Upper lobe of right lung (tissue), 1 donor: ENCODE measurements at regions not wholly inside any gene's neighbourhood (a gene's known extent, or its start where the extent isn't known, plus 50 kb on each side); places are given as distances from the start of the nearest gene placed in this dataset.

Experiments
- ATAC-seq: fragments of 200-7000 bp; cut with Tn5 transposase; one replicate; pipeline ENCODE4 v1.9.1; 2020; ENCODE audit warnings: mild to moderate bottlenecking, moderate library complexity
- DNase-seq: peaks from one replicate; pipeline ENCODE4 v3.0.0-alpha.2; 2020
- H3K27ac ChIP-seq: fragments of 200-600 bp; one replicate; pipeline ENCODE4 v1.8.0; 2022
- H3K27me3 ChIP-seq: fragments of 200-600 bp; one replicate; pipeline ENCODE4 v1.8.0; 2022; ENCODE audit warnings: mild to moderate bottlenecking
- H3K36me3 ChIP-seq: fragments of 200-600 bp; one replicate; pipeline ENCODE4 v1.8.0; 2022
- H3K4me1 ChIP-seq: fragments of 200-600 bp; one replicate; pipeline ENCODE4 v1.8.0; 2022
- H3K4me3 ChIP-seq: fragments of 200-600 bp; one replicate; pipeline ENCODE4 v1.8.0; 2022; ENCODE audit warnings: mild to moderate bottlenecking
- H3K9me3 ChIP-seq: fragments of 200-600 bp; one replicate; pipeline ENCODE4 v1.8.0; 2022
- intact Hi-C: fragments of 100-400 bp; cut with DNase I; formaldehyde crosslinking; loops from one replicate; pipeline ENCODE4 v1.11.0; 2022
- TF ChIP-seq, protein P1 (sequence below): fragments of 200-600 bp; IDR thresholded peaks from one replicate; pipeline ENCODE4 v1.8.0; 2022; ENCODE audit warnings: antibody characterized with exemption
- donor health status: DM: no; HTN: yes; CAD: no; lungs with severe emphysema.

DNA sequence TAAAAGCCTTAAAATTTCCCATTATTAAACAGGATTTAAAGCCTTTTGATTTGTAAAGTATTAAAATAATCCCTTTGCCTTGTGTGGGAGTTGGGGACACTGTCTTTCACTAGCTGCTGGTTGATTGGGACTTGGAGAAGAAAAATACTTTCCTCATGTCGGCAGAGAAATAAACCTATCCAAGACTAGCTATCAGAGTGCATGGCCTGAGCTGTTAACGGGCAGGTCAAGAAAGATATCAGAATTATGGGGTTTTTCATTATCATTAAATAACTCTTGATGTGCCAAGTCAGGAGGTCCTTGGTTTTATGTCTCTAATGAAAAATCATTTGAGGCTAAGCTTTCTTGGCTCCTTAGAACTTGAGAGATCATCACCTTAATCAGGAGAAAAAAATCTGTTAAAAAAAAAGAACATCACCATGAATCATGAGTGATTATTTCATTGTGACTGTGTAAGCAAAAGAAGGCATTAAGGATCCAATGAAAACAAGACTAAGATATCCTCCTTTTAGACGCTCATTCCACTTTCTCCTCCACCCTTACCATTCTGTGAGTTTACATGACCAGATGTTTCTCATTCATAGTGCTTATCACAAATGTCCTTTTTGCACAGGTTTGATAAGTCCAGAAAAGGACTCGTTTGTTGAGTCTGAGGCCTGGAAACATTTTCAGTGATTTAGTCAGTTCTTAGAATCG, 140.4 kb upstream of the EGFLAM start:
- intact Hi-C loops: no loop called here
- no peaks in the 10 kb centered on the region for H3K9me3 ChIP-seq
- TF ChIP-seq, protein P1, sequence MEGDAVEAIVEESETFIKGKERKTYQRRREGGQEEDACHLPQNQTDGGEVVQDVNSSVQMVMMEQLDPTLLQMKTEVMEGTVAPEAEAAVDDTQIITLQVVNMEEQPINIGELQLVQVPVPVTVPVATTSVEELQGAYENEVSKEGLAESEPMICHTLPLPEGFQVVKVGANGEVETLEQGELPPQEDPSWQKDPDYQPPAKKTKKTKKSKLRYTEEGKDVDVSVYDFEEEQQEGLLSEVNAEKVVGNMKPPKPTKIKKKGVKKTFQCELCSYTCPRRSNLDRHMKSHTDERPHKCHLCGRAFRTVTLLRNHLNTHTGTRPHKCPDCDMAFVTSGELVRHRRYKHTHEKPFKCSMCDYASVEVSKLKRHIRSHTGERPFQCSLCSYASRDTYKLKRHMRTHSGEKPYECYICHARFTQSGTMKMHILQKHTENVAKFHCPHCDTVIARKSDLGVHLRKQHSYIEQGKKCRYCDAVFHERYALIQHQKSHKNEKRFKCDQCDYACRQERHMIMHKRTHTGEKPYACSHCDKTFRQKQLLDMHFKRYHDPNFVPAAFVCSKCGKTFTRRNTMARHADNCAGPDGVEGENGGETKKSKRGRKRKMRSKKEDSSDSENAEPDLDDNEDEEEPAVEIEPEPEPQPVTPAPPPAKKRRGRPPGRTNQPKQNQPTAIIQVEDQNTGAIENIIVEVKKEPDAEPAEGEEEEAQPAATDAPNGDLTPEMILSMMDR: no peak
- H3K4me1 ChIP-seq: no peaks in the 10 kb centered on the region
- no peak overlapping the region for H3K4me3 ChIP-seq
- no peaks in the 10 kb centered on the region for H3K27me3 ChIP-seq
- ATAC-seq: no peak
- no peak overlapping the region for H3K27ac ChIP-seq
- no peak for DNase-seq
- H3K36me3 ChIP-seq: no peaks in the 10 kb centered on the region

DNA sequence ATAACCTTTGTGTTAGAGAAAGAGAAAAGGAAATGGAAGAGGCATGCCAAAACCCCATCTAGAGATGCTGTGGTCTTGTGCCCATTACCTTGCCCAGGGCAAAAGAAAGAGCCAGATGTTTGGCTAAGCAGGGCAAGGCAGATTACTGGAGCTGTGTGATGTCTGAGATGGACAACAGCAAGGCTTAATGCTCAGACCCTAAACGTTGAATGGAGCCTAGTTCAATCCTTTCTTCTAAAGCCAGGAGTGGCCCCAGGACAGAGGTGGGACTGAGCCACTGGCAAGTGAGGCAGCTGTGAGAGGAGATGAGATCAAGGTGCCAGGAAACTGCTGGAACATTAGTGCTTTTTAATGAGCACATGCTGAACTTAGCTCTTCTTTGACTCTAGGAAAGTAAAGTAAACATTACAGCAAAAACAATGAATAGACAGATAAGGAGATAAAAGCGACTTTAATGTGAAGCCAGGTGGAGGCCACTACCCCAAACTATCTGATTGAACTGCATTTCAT, 143.0 kb upstream of the EGFLAM start:
- intact Hi-C loops: no loop called here
- H3K27ac ChIP-seq: no peak overlapping the region
- H3K9me3 ChIP-seq: no peaks in the 10 kb centered on the region
- DNase-seq (no peak), ATAC-seq (no peak)
- TF ChIP-seq, protein P1: no peak
- no peaks in the 10 kb centered on the region for H3K27me3 ChIP-seq
- no peaks in the 10 kb centered on the region for H3K36me3 ChIP-seq
- no peaks in the 10 kb centered on the region for H3K4me1 ChIP-seq
- no peak overlapping the region for H3K4me3 ChIP-seq

DNA sequence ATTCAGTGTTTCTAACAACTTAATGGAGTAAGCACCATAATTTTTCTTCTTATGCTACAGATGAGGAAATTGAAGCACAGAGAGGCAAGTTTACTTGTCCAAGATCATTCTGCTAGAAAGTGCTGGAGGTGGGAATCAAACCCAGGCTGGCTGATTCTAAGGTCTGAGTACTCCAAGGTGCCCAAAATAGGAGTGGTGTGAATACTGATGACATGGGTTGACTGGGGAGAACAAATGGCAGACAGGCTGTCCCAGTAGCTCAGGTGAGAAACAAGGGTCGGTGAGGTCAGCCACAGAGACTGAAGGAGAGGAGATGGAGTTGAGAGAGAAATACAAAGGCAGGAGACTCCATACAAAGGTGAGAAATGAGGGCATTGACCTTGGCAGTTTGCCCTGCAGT, 144.5 kb upstream of the EGFLAM start:
- Histone ChIP-seq H3K4me1 (no peaks in the 10 kb centered on the region), H3K27me3 (no peaks in the 10 kb centered on the region), H3K36me3 (no peaks in the 10 kb centered on the region), H3K9me3 (no peaks in the 10 kb centered on the region), H3K4me3 (no peak overlapping the region), H3K27ac (no peak overlapping the region)
- intact Hi-C loops: no loop called here
- ATAC-seq: no peak
- no peak for DNase-seq
- TF ChIP-seq, protein P1: no peak

DNA sequence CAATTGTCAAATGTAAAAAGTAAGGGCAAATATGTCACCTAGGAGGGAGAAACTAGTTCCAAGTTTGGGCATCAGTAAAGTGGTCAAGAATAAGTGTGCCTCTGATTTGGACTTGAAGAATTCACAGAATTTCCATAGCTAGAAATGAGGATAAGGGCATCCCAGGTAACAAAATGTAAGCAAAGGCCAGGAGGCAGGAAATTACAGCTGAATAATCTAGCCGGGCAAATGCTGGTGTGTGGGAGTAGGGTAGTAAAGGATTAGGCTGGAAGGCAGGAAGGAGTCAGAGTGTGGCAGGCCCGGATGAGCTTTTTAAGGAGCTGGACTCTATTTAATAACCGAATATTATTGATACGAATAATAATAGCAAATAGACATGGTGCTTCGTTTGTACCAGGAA, 144.9 kb upstream of the EGFLAM start:
- ATAC-seq (no peak), DNase-seq (no peak)
- TF ChIP-seq, protein P1: no peak
- no peak overlapping the region for H3K4me3 ChIP-seq
- no peaks in the 10 kb centered on the region for H3K4me1 ChIP-seq
- H3K27me3 ChIP-seq: no peaks in the 10 kb centered on the region
- intact Hi-C loops: no loop called here
- no peaks in the 10 kb centered on the region for H3K9me3 ChIP-seq
- H3K36me3 ChIP-seq: no peaks in the 10 kb centered on the region
- no peak overlapping the region for H3K27ac ChIP-seq

DNA sequence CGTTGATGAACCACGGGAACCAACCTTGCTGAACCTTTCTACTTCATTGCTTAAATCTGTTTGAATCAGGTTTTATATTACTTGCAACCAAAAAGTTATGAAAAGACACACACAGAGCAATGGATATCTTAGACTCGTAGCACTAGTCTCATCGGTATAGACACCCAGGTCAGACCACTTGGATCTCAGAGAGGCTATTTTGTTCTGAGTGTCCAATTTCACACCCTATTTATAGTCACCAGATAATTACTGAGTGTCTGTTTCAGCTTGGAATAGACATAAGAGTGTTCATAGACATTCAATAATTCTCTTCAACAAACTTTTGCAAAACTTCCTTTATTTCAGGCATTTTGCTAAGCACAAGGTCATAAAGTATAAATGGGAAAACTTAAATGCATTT, 145.4 kb upstream of the EGFLAM start:
- H3K36me3 ChIP-seq: no peaks in the 10 kb centered on the region
- TF ChIP-seq, protein P1: no peak
- ATAC-seq (no peak), DNase-seq (no peak)
- no peaks in the 10 kb centered on the region for H3K27me3 ChIP-seq
- H3K27ac ChIP-seq: no peak overlapping the region
- H3K4me3 ChIP-seq: no peak overlapping the region
- H3K9me3 ChIP-seq: no peaks in the 10 kb centered on the region
- intact Hi-C loops: no loop called here
- no peaks in the 10 kb centered on the region for H3K4me1 ChIP-seq

DNA sequence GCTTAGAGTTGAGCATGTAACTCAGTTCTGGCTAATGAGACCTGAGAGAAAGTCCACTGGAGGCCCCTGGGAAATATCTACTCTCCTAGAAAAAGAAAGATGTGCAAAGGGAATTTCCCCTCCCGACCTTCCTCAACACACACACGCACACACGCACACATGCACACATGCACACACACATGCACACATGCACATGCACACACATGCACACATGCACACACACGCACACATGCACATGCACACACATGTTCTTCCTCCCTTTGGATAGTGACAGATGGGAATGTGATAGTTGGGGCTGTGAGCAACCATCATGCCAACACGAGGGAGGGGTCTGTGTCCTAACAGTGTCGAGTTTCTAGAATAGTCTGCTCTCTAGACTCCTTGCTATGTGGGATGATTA, 148.2 kb upstream of the EGFLAM start:
- Histone ChIP-seq H3K9me3 (no peaks in the 10 kb centered on the region), H3K36me3 (no peaks in the 10 kb centered on the region), H3K4me3 (no peak overlapping the region), H3K4me1 (no peaks in the 10 kb centered on the region), H3K27ac (no peak overlapping the region), H3K27me3 (no peaks in the 10 kb centered on the region)
- ATAC-seq: no peak
- no peak for DNase-seq
- TF ChIP-seq, protein P1: no peak
- intact Hi-C loops: no loop called here
